Effector memory CD4-positive, alpha-beta T cell (primary cell): ENCODE measurements at regions not wholly inside any gene's neighbourhood (a gene's known extent, or its start where the extent isn't known, plus 50 kb on each side); places are given as distances from the start of the nearest gene placed in this dataset.
"Not testable (repeated sequence)": the region's sequence is repeated elsewhere in the genome, so short reads cannot be mapped to it uniquely, and the experiment has no call there.

ENCODE experiments used
- DNase-seq, 3 donors: peaks; one replicate each; pipeline ENCODE4 v3.0.0-alpha.2; 2020
- H3K27ac ChIP-seq: 2 replicates; pipeline ENCODE4 v1.7.0; 2013; ENCODE audit warnings: mild to moderate bottlenecking, low read length, moderate library complexity; ENCODE audit not compliant: insufficient read depth, poor library complexity, severe bottlenecking
- H3K27me3 ChIP-seq: replicated peaks from 2 replicates; pipeline ENCODE4 v1.7.0; 2013; ENCODE audit warnings: mild to moderate bottlenecking, low read length; ENCODE audit not compliant: insufficient read depth, control insufficient read depth, poor library complexity, severe bottlenecking
- H3K36me3 ChIP-seq: 2 replicates; pipeline ENCODE4 v1.7.0; 2013; ENCODE audit warnings: mild to moderate bottlenecking, low read length, moderate library complexity; ENCODE audit not compliant: control insufficient read depth, insufficient read depth
- H3K4me1 ChIP-seq: 2 replicates; pipeline ENCODE4 v1.7.0; 2013; ENCODE audit warnings: low read length, mild to moderate bottlenecking; ENCODE audit not compliant: control insufficient read depth, insufficient read depth, poor library complexity, severe bottlenecking
- H3K4me3 ChIP-seq: 2 replicates; pipeline ENCODE4 v1.7.0; 2013; ENCODE audit warnings: low read length, low read depth, mild to moderate bottlenecking; ENCODE audit not compliant: insufficient read depth, poor library complexity, severe bottlenecking
- H3K9me3 ChIP-seq: 2 replicates; pipeline ENCODE4 v1.7.0; 2013; ENCODE audit warnings: mild to moderate bottlenecking, low read length, moderate library complexity; ENCODE audit not compliant: control insufficient read depth

GRCh38 chr7:65259864-65260525, 113.7 kb upstream of the ZNF92 start:
- not testable (repeated sequence) for H3K27me3 ChIP-seq, H3K9me3 ChIP-seq, H3K4me1 ChIP-seq, H3K27ac ChIP-seq, DNase-seq, H3K4me3 ChIP-seq, H3K36me3 ChIP-seq

DNA sequence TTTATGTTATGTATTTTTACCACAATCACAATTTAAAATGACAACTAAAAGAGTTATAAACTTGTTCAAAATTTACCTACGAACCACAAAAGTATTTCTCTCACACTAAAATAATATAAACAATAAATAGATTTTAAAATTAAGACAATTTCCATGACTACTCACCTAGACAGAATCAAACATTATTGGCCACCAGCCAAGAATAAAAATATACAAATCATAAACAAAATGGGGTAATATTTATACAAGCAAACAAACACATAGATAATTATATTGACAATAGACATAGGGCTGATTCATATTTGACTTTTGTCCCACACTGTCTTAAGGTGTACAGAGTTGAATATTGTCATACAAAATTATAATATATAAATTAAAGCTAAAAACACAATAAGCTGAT, 119.6 kb upstream of the ZNF92 start:
- no peak overlapping the region for H3K27ac ChIP-seq
- H3K4me1 ChIP-seq, result no peaks in the 10 kb centered on the region
- H3K27me3 ChIP-seq, result peaks cover 4% of the 10 kb centered on the region
- no peak for DNase-seq
- H3K9me3 ChIP-seq, result no peaks in the 10 kb centered on the region
- H3K36me3 ChIP-seq, result no peaks in the 10 kb centered on the region
- no peak overlapping the region for H3K4me3 ChIP-seq

GRCh38 chr7:65251851-65252620, 121.6 kb upstream of the ZNF92 start:
- Histone ChIP-seq H3K9me3 (no peaks in the 10 kb centered on the region), H3K27me3 (peaks cover 4% of the 10 kb centered on the region), H3K4me1 (no peaks in the 10 kb centered on the region), H3K27ac (no peak overlapping the region), H3K4me3 (peak overlapping the region; percentile 66), H3K36me3 (no peaks in the 10 kb centered on the region)
- peak in 1 of 3 donors; percentile 17 for DNase-seq

DNA sequence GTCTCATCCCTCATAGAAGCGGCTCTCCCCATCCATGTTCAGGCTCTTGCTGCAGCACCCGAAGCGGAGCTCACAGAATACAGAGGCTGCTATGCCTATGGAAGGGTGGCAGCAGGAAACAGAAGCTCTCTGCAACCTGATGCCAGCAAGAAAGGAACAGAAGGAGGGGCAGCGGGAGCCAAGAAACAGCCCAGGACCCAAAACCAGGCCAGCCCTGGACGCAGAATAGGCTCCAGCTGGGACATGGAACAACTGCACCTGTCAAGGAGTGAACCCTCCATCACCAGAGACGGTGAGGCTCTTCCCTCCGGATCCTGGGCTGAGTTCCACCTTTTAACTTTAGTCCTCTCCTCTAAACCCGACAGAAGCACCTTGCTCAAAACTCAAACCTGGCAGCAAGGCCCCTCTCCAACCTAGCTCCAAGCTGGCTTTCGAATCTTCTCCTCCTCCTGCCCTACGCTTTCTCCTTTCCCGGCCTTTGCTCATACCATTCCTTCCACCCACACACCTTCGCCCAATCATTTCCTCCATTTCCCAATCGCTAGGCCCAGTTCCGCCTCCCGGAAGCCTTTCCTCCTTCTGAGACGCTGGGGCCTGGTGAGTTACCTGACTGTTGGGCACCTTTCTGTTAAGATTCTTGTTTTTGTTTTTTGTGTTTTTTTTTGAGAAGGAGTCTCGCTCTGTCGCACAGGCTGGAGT, 122.8 kb upstream of the ZNF92 start:
- Histone ChIP-seq H3K4me1 (no peaks in the 10 kb centered on the region), H3K4me3 (no peak overlapping the region), H3K36me3 (no peaks in the 10 kb centered on the region), H3K27ac (no peak overlapping the region), H3K27me3 (peaks cover 4% of the 10 kb centered on the region), H3K9me3 (no peaks in the 10 kb centered on the region)
- no peak for DNase-seq

GRCh38 chr7:65250216-65250615, 123.4 kb upstream of the ZNF92 start:
- Histone ChIP-seq H3K4me3 (no peak overlapping the region), H3K36me3 (no peaks in the 10 kb centered on the region), H3K27ac (no peak overlapping the region), H3K4me1 (no peaks in the 10 kb centered on the region), H3K27me3 (peaks cover 4% of the 10 kb centered on the region), H3K9me3 (no peaks in the 10 kb centered on the region)
- no peak for DNase-seq

DNA sequence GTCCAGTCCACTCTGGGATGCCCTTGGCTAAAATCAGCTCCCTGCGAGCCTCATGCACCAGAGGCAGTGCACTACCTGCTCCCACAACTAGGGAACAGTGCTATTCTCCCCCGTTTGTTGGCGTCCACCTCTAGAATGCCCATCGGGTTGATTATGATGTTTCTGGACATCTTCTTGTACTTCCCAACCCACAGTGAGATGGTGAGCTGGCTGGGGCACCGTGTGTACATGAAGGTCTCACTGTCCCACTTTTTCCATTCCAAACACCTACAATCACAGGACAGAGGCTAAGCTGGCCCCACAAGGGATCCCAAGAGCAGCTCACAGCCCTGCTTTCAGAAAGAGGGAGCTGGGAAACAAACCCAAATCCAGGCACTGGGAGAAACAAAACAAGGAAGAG, 126.2 kb upstream of the ZNF92 start:
- Histone ChIP-seq H3K27ac (no peak overlapping the region), H3K27me3 (peaks cover 4% of the 10 kb centered on the region), H3K9me3 (no peaks in the 10 kb centered on the region), H3K4me3 (no peak overlapping the region), H3K4me1 (no peaks in the 10 kb centered on the region), H3K36me3 (no peaks in the 10 kb centered on the region)
- DNase-seq, result no peak

DNA sequence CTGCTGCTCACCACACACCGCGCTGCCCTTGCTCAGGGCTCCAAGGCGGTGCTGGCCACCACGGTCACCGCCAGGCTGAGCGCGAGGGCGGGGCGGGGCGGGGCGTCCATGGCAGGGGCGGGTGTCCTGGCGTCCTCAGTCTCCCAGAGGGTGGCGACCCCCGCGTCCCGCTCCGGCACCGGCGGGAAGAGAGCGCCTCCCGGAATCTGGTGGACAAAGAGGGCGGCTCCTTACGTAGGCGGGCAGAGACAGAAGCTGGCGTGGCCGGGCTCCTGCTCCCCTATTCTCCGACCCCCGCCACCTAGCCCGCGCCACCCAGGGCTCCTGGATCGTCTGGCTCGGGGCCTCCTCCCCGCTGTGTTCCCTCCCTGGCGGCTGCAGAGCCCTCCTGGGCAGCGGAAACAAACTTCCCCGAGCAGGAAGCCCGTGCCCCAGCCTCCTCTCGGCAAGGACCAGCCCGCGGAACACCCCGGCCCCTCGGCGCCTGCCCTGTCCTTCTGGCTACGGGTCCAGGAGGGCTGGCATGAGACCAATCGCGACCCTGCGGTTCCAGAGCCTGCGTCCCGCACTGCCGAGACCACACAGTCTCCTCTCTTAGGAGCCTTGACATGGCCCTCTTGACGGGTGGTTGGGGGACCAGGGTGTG, 133.8 kb upstream of the ZNF92 start:
- Histone ChIP-seq H3K27me3 (no peaks in the 10 kb centered on the region), H3K9me3 (no peaks in the 10 kb centered on the region), H3K4me1 (peaks cover 4% of the 10 kb centered on the region), H3K36me3 (no peaks in the 10 kb centered on the region), H3K4me3 (peak overlapping the region; percentile 25), H3K27ac (no peak overlapping the region)
- no peak for DNase-seq

- H3K27me3 ChIP-seq, result no peaks in the 10 kb centered on the region
- peaks cover 9% of the 10 kb centered on the region for H3K4me1 ChIP-seq
- H3K9me3 ChIP-seq, result no peaks in the 10 kb centered on the region
- no peaks in the 10 kb centered on the region for H3K36me3 ChIP-seq
- no peak overlapping the region for H3K4me3 ChIP-seq
- no peak for DNase-seq
- H3K27ac ChIP-seq, result no peak overlapping the region
These were observed 134.3 kb upstream of the ZNF92 start for GRCh38 chr7:65239324-65239706.

- DNase-seq, result no peak
- H3K27me3 ChIP-seq, result no peaks in the 10 kb centered on the region
- H3K4me1 ChIP-seq, result peaks cover 12% of the 10 kb centered on the region
- H3K4me3 ChIP-seq, result no peak overlapping the region
- H3K9me3 ChIP-seq, result no peaks in the 10 kb centered on the region
- H3K36me3 ChIP-seq, result no peaks in the 10 kb centered on the region
- no peak overlapping the region for H3K27ac ChIP-seq
These were observed 134.9 kb upstream of the ZNF92 start for GRCh38 chr7:65238785-65239184.

DNA sequence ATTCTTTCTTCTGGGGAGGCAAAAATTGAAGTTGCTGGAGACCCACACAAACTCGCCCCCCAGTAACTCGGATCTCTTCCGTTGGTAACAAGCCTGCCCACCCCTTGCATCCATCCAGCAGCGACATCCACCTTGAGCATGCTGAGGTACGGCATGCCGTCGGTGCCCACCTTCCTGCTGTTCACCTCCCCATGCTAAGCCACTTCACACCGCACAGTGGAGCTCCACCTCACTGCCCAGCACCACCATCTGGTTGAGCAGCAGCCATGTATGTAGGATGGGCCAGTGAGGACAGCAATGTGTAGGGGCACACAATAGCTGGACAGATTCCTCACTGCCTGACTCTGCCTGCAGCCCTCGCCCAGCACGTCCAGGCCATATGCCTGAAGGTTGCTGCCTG, 138.1 kb upstream of the ZNF92 start:
- H3K4me3 ChIP-seq, result no peak overlapping the region
- no peaks in the 10 kb centered on the region for H3K27me3 ChIP-seq
- DNase-seq, result no peak
- H3K9me3 ChIP-seq, result no peaks in the 10 kb centered on the region
- peaks cover 16% of the 10 kb centered on the region for H3K4me1 ChIP-seq
- H3K36me3 ChIP-seq, result no peaks in the 10 kb centered on the region
- no peak overlapping the region for H3K27ac ChIP-seq
